B cell (primary cell): ENCODE measurements at regions not wholly inside any gene's neighbourhood (a gene's known extent, or its start where the extent isn't known, plus 50 kb on each side); places are given as distances from the start of the nearest gene placed in this dataset.

Experiments
- ATAC-seq: fragments of 200-7000 bp; cut with Tn5 transposase; one replicate; pipeline ENCODE4 v1.10.0; 2021; ENCODE audit warnings: low read depth, mild to moderate bottlenecking, moderate number of reproducible peaks, moderate library complexity
- CTCF ChIA-PET: fragments of 350-600 bp; sonication (Branson Sonifier 250); formaldehyde crosslinking; loops from one replicate; lab custom pipeline; 2021; ENCODE audit warnings: antibody characterized with exemption, inconsistent platforms; lab: Charles Lee
- POLR2A ChIA-PET: fragments of 350-600 bp; sonication (Branson Sonifier 250); formaldehyde crosslinking; loops from one replicate; lab custom pipeline; 2021; ENCODE audit warnings: antibody characterized with exemption; lab: Charles Lee
- DNase-seq: peaks from one replicate; pipeline ENCODE4 v3.0.0; 2013
- H2AFZ ChIP-seq: 2 replicates; pipeline ENCODE4 v1.6.1; 2012; ENCODE audit warnings: mild to moderate bottlenecking, low read depth, low read length; ENCODE audit not compliant: insufficient read depth, poor library complexity, severe bottlenecking
- H3K27ac ChIP-seq, 2 donors: 1 replicate in 1 of 2; 2 replicates in 1 of 2; pipeline ENCODE4 v1.5.1; 2012 to 2013; ENCODE audit warnings: low read length in 2 of 2, mild to moderate bottlenecking in 2 of 2, moderate library complexity in 1 of 2
- H3K27me3 ChIP-seq, 4 experiments: fragments of 200-600 bp in 1 of 4; sonication (generic) in 1 of 4; replicated peaks in 1 of 4; 1 replicate in 2 of 4; 2 replicates in 2 of 4; pipeline versions ENCODE4 v1.6.1 to v1.7.0; 2013 to 2016; ENCODE audit warnings: low read length in 3 of 4, mild to moderate bottlenecking in 2 of 4, mixed read lengths in 1 of 4, moderate library complexity in 1 of 4; ENCODE audit not compliant: insufficient read depth in 4 of 4, control insufficient read depth in 3 of 4; ENCODE audit errors: control extremely low read depth in 1 of 4
- H3K36me3 ChIP-seq, 2 experiments: replicated peaks in 1 of 2; 1 replicate in 1 of 2; 2 replicates in 1 of 2; pipeline versions ENCODE4 v1.6.1 to v1.7.1; 2013; ENCODE audit warnings: low read length in 1 of 2; ENCODE audit not compliant: insufficient read depth in 2 of 2, control insufficient read depth in 1 of 2; ENCODE audit errors: control extremely low read depth in 1 of 2, extremely low read depth in 1 of 2
- H3K4me1 ChIP-seq, 2 donors: fragments of 200-600 bp in 1 of 2; sonication (generic) in 1 of 2; 1 replicate in 1 of 2; 2 replicates in 1 of 2; pipeline versions ENCODE4 v1.5.1 to v1.6.1; 2013 to 2017; ENCODE audit warnings: low read length in 2 of 2; ENCODE audit not compliant: control insufficient read depth in 2 of 2, insufficient read depth in 2 of 2
- H3K4me2 ChIP-seq: replicated peaks from 2 replicates; pipeline ENCODE3; 2012; ENCODE audit warnings: mild to moderate bottlenecking, low read depth, low read length; ENCODE audit not compliant: poor library complexity, severe bottlenecking
- H3K4me3 ChIP-seq, 5 experiments: fragments of 200-600 bp in 1 of 5; sonication (generic) in 1 of 5; 1 replicate in 3 of 5; 2 replicates in 2 of 5; pipeline versions ENCODE4 v1.5.1 to v1.7.0; 2011 to 2016; ENCODE audit warnings: low read length in 4 of 5, mild to moderate bottlenecking in 4 of 5, low read depth in 2 of 5, control low read depth in 1 of 5, moderate library complexity in 1 of 5; ENCODE audit not compliant: insufficient read depth in 1 of 5; ENCODE audit errors: control extremely low read depth in 1 of 5, extremely low read depth in 1 of 5
- H3K79me2 ChIP-seq: fragments of 200-600 bp; sonication (generic); one replicate; pipeline ENCODE4 v1.6.0; 2016; ENCODE audit warnings: low read length; ENCODE audit not compliant: control insufficient read depth, insufficient read depth
- H3K9ac ChIP-seq: fragments of 200-600 bp; sonication (generic); 2 replicates; pipeline ENCODE4 v1.6.1; 2017; ENCODE audit warnings: mild to moderate bottlenecking, low read length, moderate library complexity
- H3K9me3 ChIP-seq, 3 donors: one replicate each; pipeline versions ENCODE4 v1.6.1 to v1.7.1; 2013; ENCODE audit warnings: low read length in 2 of 3; ENCODE audit not compliant: control insufficient read depth in 2 of 3, insufficient read depth in 1 of 3; ENCODE audit errors: control extremely low read depth in 1 of 3
- H4K20me1 ChIP-seq: 2 replicates; pipeline ENCODE4 v1.6.0; 2012; ENCODE audit warnings: mild to moderate bottlenecking, low read length; ENCODE audit not compliant: insufficient read depth, control insufficient read depth, poor library complexity, severe bottlenecking
- H3K27ac Mint-ChIP-seq: one replicate; pipeline ENCODE4 v1.8.0; 2021; ENCODE audit warnings: mixed read lengths
- H3K27me3 Mint-ChIP-seq: one replicate; pipeline ENCODE4 v1.8.0; 2021; ENCODE audit warnings: mixed read lengths
- H3K4me1 Mint-ChIP-seq: one replicate; pipeline ENCODE4 v1.8.0; 2021; ENCODE audit warnings: mixed read lengths
- H3K4me3 Mint-ChIP-seq: one replicate; pipeline ENCODE4 v1.8.0; 2021; ENCODE audit warnings: mixed read lengths
- H3K9me3 Mint-ChIP-seq: one replicate; pipeline ENCODE4 v1.8.0; 2022; ENCODE audit warnings: mixed read lengths; ENCODE audit not compliant: insufficient read depth
- CTCF ChIP-seq: fragments of 200-600 bp; IDR thresholded peaks from one replicate; pipeline ENCODE4 v1.8.0; 2022; ENCODE audit warnings: antibody characterized with exemption, mild to moderate bottlenecking
- EZH2 ChIP-seq: IDR thresholded peaks from 2 replicates; pipeline ENCODE4 v1.6.1; 2012; ENCODE audit warnings: borderline replicate concordance, low read depth, mild to moderate bottlenecking, moderate library complexity, low read length; ENCODE audit not compliant: insufficient read depth, poor library complexity, severe bottlenecking
- WGBS: methylation state at CpG from one replicate; pipeline ENCODE4 v1.1.5; 2013; ENCODE audit warnings: missing lambda C conversion rate; ENCODE audit not compliant: insufficient coverage; 5-methylcytosine and 5-hydroxymethylcytosine counted together
- intact Hi-C: fragments of 100-400 bp; cut with micrococcal nuclease; formaldehyde crosslinking; loops from one replicate; pipeline ENCODE4 v1.10.0; 2022

- TF ChIP-seq CTCF (no peak), EZH2 (no peak)
- no peaks in the 10 kb centered on the region for H3K79me2 ChIP-seq
- intact Hi-C loops: no loop called here
- no peak overlapping the region for H3K4me3 ChIP-seq
- H3K4me1 ChIP-seq: no peaks in the 10 kb centered on the region
- H4K20me1 ChIP-seq: no peaks in the 10 kb centered on the region
- WGBS: 100% methylated on average over 1 of the region's 1 CpG
- no peaks in the 10 kb centered on the region for H3K27me3 ChIP-seq
- no peak overlapping the region for H3K9ac ChIP-seq
- ATAC-seq (no peak), DNase-seq (no peak)
- H3K4me3 Mint-ChIP-seq: no peak overlapping the region
- CTCF ChIA-PET: no interaction called here
- POLR2A ChIA-PET: no interaction called here
- H3K36me3 ChIP-seq: no peaks in the 10 kb centered on the region
- H2AFZ ChIP-seq: no peak overlapping the region
- no peak overlapping the region for H3K4me2 ChIP-seq
- no peak overlapping the region for H3K27ac Mint-ChIP-seq
- H3K9me3 Mint-ChIP-seq: no peaks in the 10 kb centered on the region
- H3K27me3 Mint-ChIP-seq: peaks cover 5% of the 10 kb centered on the region
- H3K27ac ChIP-seq: no peak overlapping the region
- no peaks in the 10 kb centered on the region for H3K4me1 Mint-ChIP-seq
- peaks cover 0 to 3% (median 0%) of the 10 kb centered on the region in 3 donors for H3K9me3 ChIP-seq
Observed at GRCh38 chr11:109804911-109805310, 288.3 kb upstream of the ZC3H12C start.

- H3K4me2 ChIP-seq: no peak overlapping the region
- no peak overlapping the region for H3K27ac Mint-ChIP-seq
- no peaks in the 10 kb centered on the region for H4K20me1 ChIP-seq
- H3K36me3 ChIP-seq: no peaks in the 10 kb centered on the region
- H2AFZ ChIP-seq: no peak overlapping the region
- TF ChIP-seq CTCF (no peak), EZH2 (no peak)
- H3K27ac ChIP-seq: no peak overlapping the region
- H3K4me3 ChIP-seq: no peak overlapping the region
- H3K79me2 ChIP-seq: no peaks in the 10 kb centered on the region
- intact Hi-C loops: no loop called here
- no peaks in the 10 kb centered on the region for H3K27me3 ChIP-seq
- no peaks in the 10 kb centered on the region for H3K4me1 Mint-ChIP-seq
- no CpG with 5 or more reads among the region's 1 CpG for WGBS
- no peak for ATAC-seq
- H3K9me3 ChIP-seq: peaks cover 0 to 3% (median 0%) of the 10 kb centered on the region in 3 donors
- H3K4me1 ChIP-seq: no peaks in the 10 kb centered on the region
- no peak overlapping the region for H3K9ac ChIP-seq
- peaks cover 2% of the 10 kb centered on the region for H3K27me3 Mint-ChIP-seq
- DNase-seq: no peak
- CTCF ChIA-PET: no interaction called here
- H3K4me3 Mint-ChIP-seq: no peak overlapping the region
- H3K9me3 Mint-ChIP-seq: no peaks in the 10 kb centered on the region
- POLR2A ChIA-PET: no interaction called here
Observed at GRCh38 chr11:109806205-109806604, 287.0 kb upstream of the ZC3H12C start.
